T-helper 9 cell (primary cell): ENCODE measurements at regions not wholly inside any gene's neighbourhood (a gene's known extent, or its start where the extent isn't known, plus 50 kb on each side); places are given as distances from the start of the nearest gene placed in this dataset.
"Not testable (repeated sequence)": the region's sequence is repeated elsewhere in the genome, so short reads cannot be mapped to it uniquely, and the experiment has no call there.

Source experiments
- DNase-seq: peaks from one replicate; pipeline ENCODE4 v3.0.0-alpha.2; 2020

DNA sequence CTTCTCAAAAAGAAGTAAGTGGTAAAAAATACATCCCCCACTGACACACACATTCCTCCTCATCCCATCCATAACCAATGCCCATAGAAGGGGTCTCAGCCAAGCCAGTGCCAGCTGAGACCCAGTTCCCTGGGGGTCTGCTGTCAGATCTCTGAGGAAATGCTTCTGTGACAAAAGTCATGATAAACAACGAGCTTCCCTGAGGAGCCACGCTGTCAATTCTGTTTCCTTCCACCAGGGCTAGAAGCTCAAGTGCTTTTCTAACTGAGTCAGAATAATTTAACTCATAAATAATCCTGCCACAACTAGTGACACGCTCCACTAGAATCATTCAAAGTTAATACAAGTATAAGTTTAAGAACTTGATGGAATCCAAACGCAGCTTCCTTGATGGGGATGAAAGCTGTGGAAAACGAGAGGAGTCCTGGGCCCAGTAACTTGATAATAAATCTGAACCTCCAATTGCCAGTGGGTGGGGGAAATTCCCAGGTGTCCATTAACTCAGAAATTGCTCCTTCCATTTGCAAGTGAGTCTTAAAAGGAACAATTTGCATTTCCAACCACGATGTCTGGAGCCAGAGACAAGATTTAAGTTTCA, 348.7 kb upstream of the LMCD1 start:
- DNase-seq = no peak

- DNase-seq = no peak
Measured at GRCh38 chr3:8153800-8154199, 347.8 kb upstream of the LMCD1 start.

- DNase-seq = no peak
Measured at GRCh38 chr3:8154617-8155016, 347.0 kb upstream of the LMCD1 start.

- DNase-seq = no peak
Measured at GRCh38 chr3:8156138-8156537, 345.5 kb upstream of the LMCD1 start.

GRCh38 chr3:8156831-8157230, 344.8 kb upstream of the LMCD1 start:
- no peak for DNase-seq

GRCh38 chr3:8157640-8158039, 344.0 kb upstream of the LMCD1 start:
- DNase-seq = no peak

GRCh38 chr3:8164145-8164544, 337.5 kb upstream of the LMCD1 start:
- DNase-seq = no peak

- DNase-seq = no peak
Measured at GRCh38 chr3:8166014-8166413, 335.6 kb upstream of the LMCD1 start.

DNA sequence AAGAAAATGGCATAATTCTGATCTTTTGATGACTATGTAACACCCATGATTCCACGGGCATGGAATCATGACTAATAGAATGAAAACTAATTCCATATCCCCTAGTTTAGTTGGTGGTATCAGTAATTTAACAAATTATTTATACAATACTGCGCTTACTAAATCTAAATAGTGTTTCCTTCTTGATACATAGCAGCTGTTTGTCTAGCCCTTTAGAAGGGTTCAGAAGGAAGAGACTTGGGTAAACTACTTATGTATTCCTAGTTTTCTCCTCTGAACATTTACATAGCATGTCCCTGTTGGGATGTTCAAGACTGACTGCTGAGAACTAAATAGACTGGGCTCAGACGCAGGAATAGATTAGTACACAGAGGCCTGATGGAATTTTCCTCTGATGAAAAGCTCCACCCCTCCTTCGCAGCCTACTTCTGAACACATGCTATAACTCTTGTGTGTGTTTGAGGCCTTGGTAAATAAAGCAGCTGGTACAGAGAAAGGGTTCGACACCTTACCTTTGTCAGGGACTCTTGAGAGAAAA, 330.6 kb upstream of the LMCD1 start:
- DNase-seq = no peak

DNA sequence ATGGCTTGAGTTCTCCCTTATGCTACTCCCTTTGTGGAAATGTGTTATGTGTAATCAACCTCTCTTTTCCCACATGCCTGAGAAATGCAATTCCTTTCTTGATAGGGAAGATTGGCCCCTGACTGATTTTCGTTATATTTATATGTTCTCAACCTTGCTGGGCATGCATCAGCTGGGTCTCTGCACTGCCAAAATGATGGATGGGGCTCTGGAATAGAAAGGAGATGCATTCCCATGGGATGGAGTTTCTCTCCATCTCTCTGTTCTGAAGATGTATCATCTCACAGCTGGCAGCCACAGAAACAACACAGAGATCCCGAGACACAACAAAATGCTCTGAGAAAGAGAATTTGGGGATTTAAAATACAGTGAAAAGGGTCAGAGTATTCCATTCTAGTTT, 327.7 kb upstream of the LMCD1 start:
- DNase-seq = no peak

- DNase-seq = not testable (repeated sequence)
Measured at GRCh38 chr3:8176759-8177483, 324.7 kb upstream of the LMCD1 start.

DNA sequence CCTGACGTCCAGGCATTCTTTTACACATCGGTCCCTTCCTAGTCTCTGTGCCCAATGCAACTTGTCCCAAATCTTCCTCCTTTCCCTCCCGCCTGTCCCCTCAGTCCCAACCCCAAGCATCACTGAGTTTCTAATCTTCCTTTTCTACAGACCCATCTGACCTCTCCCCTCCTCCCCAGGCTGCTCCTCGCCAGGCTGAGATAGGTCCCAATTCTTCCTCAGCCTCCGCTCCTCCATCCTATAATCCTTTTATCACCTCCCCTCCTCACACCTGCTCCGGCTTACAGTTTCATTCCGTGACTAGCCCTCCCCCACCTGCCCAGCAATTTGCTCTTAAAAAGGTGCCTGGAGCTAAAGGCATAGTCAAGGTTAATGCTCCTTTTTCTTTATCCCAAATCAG, 323.1 kb upstream of the LMCD1 start:
- DNase-seq = not testable (repeated sequence)

DNA sequence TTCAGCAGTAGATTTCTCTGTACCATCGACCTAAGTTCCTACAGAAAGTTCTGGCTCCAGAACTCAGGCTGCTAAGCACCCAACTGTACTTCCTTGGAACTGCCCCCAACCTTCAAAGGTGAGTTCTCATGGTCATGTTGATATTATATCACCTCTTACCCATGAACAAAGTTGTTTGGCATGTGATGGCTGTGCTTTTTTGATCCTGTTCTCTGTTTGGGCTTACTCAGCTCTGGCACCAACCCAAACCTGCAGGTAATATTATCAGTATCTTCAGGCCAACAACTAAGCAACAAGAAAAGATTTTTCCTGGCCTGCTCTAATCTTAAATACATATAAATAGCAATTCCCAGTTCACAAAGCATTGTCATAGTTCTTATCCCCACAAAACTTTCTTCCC, 318.7 kb upstream of the LMCD1 start:
- DNase-seq = no peak

GRCh38 chr3:8183627-8184026, 318.0 kb upstream of the LMCD1 start:
- no peak for DNase-seq

DNA sequence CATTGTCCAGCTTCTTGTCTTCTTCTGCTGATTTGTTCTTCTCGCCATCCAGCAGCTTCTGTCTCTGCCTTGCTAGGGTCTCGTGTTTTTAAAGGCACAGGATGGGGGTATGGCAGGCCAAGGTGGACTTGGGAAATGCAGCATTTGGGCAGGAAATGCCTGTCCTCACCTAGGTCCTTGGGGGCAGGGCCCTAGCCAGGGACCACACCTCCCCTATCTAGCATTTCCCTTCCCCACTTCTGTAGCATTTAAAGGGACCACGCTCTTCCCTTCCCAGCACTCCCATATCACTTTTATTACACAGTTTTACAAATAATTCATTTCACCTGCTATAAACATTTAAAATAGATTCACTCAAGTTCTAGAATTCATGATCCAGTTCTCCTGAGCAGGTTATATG, 315.4 kb upstream of the LMCD1 start:
- no peak for DNase-seq

- DNase-seq = no peak
Measured at GRCh38 chr3:8187996-8188395, 313.6 kb upstream of the LMCD1 start.

GRCh38 chr3:8189051-8189450, 312.6 kb upstream of the LMCD1 start:
- no peak for DNase-seq

GRCh38 chr3:8191406-8191805, 310.2 kb upstream of the LMCD1 start:
- DNase-seq = no peak

DNA sequence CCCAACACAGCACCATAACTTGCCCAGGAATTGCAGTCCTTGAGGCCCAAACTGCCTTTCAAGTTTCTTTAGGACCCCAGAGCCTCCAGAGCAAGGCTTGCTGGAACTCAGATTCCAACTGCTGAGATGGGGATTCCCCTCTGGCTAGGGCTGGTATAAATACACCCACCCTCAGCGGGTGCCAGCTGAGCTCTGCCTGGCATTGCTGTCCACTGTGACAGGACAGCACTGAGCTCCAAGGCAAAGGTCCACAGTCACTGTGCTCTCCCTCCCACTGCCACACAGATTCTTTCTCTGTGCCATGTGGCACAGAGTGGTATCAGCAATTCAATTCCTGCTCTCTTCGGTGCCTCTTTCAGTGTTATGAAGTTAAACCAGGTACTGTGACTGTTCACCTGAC, 304.2 kb upstream of the LMCD1 start:
- DNase-seq = no peak

DNA sequence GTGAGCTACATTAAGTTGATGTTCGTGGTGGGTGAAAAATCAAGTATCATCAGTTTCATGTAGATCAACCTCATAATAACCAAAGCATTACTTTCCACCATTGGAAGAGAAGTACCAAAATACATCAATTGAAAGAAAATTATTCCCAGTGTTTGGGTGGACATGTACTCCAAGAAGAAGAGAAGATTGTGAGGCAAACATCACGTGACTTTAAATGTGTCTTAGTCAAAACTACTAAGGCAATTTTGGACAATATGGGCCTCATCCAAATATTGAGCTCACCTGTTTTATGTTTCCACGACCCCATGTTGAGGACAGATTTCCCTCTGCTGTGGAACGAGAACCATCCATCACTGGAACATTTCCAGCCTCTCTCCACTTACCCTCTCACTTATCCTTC, 303.0 kb upstream of the LMCD1 start:
- DNase-seq = no peak

DNA sequence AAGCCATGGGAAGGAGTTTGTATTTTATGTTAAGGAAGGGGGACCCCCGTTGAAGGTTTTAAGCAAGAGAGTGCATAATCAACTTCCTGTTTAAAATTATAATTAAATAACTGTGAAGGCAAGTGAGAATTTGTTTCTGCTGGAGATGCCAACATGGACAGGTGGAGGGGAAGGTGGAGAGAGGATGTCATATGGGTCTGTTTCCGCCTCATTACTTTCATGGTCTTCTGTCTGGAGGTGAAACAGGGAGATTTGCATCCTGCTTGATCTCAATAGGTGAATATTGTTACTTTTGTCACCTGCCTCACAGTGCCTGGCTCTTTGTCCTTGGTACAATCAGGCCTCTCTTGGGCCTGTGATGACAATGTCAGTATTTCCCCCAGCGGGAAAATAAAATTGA, 300.6 kb upstream of the LMCD1 start:
- DNase-seq = no peak

DNA sequence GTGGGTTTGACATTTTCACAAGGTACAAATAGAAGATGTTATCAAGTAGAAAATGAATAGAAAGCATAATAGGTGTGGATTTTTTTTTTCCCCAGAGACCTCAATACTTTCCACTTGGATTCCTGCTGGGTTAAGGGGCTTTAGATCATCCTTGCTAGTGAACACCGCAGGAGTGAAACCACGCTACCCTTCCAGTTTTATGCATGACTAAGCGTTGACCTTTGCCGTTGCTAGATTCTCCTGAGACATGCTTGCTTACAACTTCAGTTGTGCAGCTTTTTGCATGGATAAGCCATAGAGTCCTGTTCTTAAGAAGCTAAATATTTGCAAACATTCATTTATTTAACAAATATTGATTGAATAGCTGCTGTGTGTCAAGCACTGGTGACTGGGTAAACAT, 299.7 kb upstream of the LMCD1 start:
- DNase-seq = no peak

DNA sequence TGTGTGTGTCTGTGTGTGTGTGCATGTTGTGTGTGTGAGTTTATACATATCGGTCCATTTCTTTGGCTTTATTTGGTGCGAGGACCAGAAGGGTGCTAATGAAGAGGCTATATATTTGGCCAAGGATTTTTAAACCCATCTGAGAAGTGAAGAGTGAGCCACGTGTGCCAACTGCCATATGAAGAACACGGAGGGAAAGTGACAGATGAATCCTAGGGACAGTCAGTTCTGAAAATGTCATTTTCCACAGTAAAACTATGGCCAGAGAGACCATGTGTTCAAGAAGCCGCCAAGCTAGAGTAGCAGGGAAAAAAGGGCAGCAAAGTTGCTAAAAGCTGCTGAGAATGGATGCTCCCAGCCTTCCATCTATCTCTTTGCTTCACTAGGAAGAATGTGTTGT, 297.3 kb upstream of the LMCD1 start:
- no peak for DNase-seq

DNA sequence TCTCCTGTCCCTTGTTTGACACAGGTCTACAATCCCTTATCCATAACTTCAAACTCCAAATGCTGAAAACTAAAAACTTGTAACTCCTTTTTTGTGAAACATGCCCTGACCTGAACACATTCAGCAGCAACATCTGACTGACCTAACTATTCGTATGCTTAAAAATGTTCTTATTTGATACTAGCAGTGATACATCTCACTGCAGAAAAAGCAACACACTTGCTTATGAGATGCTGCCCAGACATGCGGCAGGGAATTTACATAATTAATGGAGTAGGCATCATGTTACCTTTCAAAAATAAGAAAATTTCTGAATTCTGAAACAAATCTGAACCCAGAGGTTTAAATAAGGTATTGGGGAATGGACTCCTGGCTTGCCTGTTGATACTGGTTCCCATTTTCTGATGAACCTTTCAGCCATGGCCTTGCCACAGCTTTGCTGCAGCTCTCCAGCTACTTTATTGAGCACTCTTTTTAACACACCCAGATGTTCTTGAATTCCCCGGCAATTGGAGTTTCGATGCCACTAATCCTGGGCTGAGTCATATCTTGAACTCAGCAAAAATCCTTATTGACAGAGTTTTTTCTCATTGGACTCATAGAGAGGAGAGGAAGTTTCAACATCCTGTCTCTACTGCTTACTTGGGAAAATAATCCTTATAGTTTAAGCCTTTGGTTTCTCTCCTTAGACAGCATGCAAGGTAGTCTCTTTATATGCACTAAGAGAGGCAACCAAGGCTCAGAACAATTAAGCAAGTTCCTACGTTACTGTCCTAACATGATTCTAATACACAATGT, 296.6 kb upstream of the LMCD1 start:
- DNase-seq = no peak
